Muscle of leg (tissue), 3 donors: ENCODE measurements at regions not wholly inside any gene's neighbourhood (a gene's known extent, or its start where the extent isn't known, plus 50 kb on each side); places are given as distances from the start of the nearest gene placed in this dataset.

Experiments used
- DNase-seq: peaks from one replicate; pipeline ENCODE4 v3.0.0; 2013
- H3K27ac ChIP-seq: one replicate; pipeline ENCODE4 v1.5.1; 2013; ENCODE audit warnings: mild to moderate bottlenecking, low read length, control low read depth
- H3K27me3 ChIP-seq: one replicate; pipeline ENCODE4 v1.6.1; 2013; ENCODE audit warnings: low read length; ENCODE audit not compliant: control insufficient read depth, insufficient read depth
- H3K36me3 ChIP-seq: one replicate; pipeline ENCODE4 v1.6.1; 2013; ENCODE audit warnings: low read length; ENCODE audit not compliant: control insufficient read depth, insufficient read depth
- H3K4me1 ChIP-seq: one replicate; pipeline ENCODE4 v1.6.1; 2013; ENCODE audit warnings: low read length; ENCODE audit not compliant: control insufficient read depth, insufficient read depth
- H3K4me3 ChIP-seq: one replicate; pipeline ENCODE4 v1.5.1; 2013; ENCODE audit warnings: low read length, control low read depth
- H3K9me3 ChIP-seq: replicated peaks from 2 replicates; pipeline ENCODE4 v1.6.1; 2013; ENCODE audit warnings: low read depth, low read length; ENCODE audit not compliant: control insufficient read depth
- WGBS: methylation state at CpG from one replicate; pipeline ENCODE4 v1.1.5; 2013; ENCODE audit warnings: missing lambda C conversion rate; ENCODE audit not compliant: insufficient coverage; 5-methylcytosine and 5-hydroxymethylcytosine counted together

GRCh38 chr10:56082169-56082568, 278.9 kb downstream of the ZWINT start:
- no peaks in the 10 kb centered on the region for H3K9me3 ChIP-seq
- WGBS: no CpG with 5 or more reads among the region's 3 CpGs
- no peak for DNase-seq
- H3K4me1 ChIP-seq: no peaks in the 10 kb centered on the region
- no peak overlapping the region for H3K27ac ChIP-seq
- no peaks in the 10 kb centered on the region for H3K27me3 ChIP-seq
- H3K36me3 ChIP-seq: no peaks in the 10 kb centered on the region
- H3K4me3 ChIP-seq: no peak overlapping the region

DNA sequence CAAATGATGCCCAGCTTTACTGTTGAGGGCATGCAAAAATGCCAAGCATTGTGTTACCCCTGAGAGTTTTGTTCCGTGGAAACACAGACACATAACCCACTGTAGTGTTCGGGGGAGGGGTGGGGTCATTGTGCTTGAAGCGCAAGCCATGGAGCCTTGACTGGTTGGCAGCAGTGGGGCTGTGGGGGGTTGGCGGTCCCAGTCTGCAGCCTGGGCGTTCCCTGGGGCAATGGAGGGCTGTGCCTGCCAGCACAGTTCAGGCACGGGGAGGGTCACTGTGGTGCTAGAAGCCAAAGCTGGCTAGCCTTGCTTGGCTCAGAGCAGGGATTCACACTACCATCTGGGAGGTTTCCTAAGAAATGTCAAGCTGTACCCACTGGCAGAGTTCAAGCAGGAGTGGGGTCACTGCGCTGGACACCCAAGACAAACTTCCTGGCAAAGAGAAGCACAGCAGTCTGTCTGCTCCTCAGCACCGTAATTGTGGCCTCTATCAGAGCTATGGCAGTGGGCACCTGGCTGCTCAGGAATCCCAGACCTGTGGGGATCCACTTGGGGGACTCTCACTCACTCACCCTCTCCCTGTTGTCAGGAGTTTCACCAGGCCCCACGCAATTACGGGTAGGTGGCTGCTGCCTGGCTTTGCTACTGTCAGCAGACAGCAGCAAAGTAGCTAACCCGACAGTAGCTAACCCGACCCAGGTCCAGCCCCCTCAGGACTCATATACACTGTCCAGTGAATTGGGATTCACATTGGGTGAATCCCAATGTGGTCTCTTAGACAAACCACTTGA, 292.4 kb downstream of the ZWINT start:
- no peaks in the 10 kb centered on the region for H3K36me3 ChIP-seq

GRCh38 chr10:56068040-56068439, 293.0 kb downstream of the ZWINT start:
- no peak for DNase-seq
- no peaks in the 10 kb centered on the region for H3K36me3 ChIP-seq
- no peaks in the 10 kb centered on the region for H3K4me1 ChIP-seq
- peaks cover 15% of the 10 kb centered on the region for H3K9me3 ChIP-seq
- 56% methylated on average over 1 of the region's 2 CpGs for WGBS
- no peak overlapping the region for H3K27ac ChIP-seq
- H3K4me3 ChIP-seq: no peak overlapping the region
- H3K27me3 ChIP-seq: no peaks in the 10 kb centered on the region

More for the DNA sequence above, 292.4 kb downstream of the ZWINT start:
- Histone ChIP-seq H3K9me3 (peaks cover 15% of the 10 kb centered on the region), H3K4me1 (no peaks in the 10 kb centered on the region), H3K4me3 (no peak overlapping the region), H3K27ac (no peak overlapping the region), H3K27me3 (no peaks in the 10 kb centered on the region)
- 74% methylated on average over 10 of the region's 12 CpGs for WGBS
- DNase-seq: no peak

DNA sequence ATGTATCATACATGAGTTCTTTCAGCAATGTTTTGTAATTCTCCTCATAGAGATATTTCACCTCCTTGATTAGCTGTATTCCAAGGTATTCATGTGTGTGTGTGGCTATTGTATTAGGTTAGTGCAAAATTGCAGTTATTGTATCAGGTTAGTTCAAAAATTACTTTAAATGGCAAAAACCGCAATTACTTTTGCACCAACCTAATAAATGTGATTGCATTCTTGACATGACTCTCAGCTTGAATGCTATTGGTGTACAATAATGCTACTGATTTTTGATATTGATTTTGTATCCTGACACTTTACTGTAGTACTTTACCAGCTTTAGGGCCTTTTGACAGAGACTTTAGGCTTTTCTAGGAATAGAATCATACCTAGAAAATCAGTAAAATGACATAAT, 297.4 kb downstream of the ZWINT start:
- H3K9me3 ChIP-seq: peaks cover 12% of the 10 kb centered on the region
- no CpG with 5 or more reads among the region's 1 CpG for WGBS
- no peaks in the 10 kb centered on the region for H3K36me3 ChIP-seq
- no peaks in the 10 kb centered on the region for H3K27me3 ChIP-seq
- no peaks in the 10 kb centered on the region for H3K4me1 ChIP-seq
- H3K27ac ChIP-seq: no peak overlapping the region
- H3K4me3 ChIP-seq: no peak overlapping the region
- no peak for DNase-seq

- Histone ChIP-seq H3K4me1 (no peaks in the 10 kb centered on the region), H3K4me3 (no peak overlapping the region), H3K27ac (no peak overlapping the region), H3K36me3 (no peaks in the 10 kb centered on the region), H3K9me3 (peaks cover under 1% of the 10 kb centered on the region), H3K27me3 (no peaks in the 10 kb centered on the region)
- DNase-seq: no peak
- no CpG with 5 or more reads among the region's 2 CpGs for WGBS
Measured at GRCh38 chr10:56057860-56058259, 303.2 kb downstream of the ZWINT start.

DNA sequence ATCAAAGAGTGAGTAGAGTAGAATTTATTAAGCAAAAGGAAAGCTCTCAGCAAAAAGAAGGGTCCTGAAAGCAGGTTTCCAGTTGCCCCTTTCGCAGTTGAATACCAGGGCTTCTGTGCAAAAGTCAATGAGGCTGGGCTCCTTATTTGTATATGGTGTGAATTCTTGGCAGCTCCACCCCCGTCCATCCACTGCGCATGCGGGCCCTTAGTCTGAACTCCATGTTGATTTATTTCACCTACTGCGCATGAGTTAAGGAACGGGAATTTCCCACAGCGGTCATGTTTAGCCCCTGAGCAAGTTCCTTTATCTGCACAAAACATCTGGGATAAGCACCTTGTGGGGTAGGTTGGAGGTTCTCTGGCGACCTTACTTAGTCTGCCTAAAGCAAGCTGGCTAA, 325.6 kb downstream of the ZWINT start:
- no peak for DNase-seq
- Histone ChIP-seq H3K27me3 (no peaks in the 10 kb centered on the region), H3K36me3 (no peaks in the 10 kb centered on the region), H3K4me1 (no peaks in the 10 kb centered on the region), H3K9me3 (no peaks in the 10 kb centered on the region), H3K4me3 (no peak overlapping the region), H3K27ac (no peak overlapping the region)
- WGBS: 92% methylated on average over 1 of the region's 8 CpGs

GRCh38 chr10:56028298-56029132, 332.5 kb downstream of the ZWINT start:
- WGBS: no CpG with 5 or more reads among the region's 5 CpGs
- H3K36me3 ChIP-seq: no peaks in the 10 kb centered on the region
- no peak for DNase-seq
- no peak overlapping the region for H3K4me3 ChIP-seq
- H3K9me3 ChIP-seq: no peaks in the 10 kb centered on the region
- H3K27ac ChIP-seq: no peak overlapping the region
- no peaks in the 10 kb centered on the region for H3K4me1 ChIP-seq
- no peaks in the 10 kb centered on the region for H3K27me3 ChIP-seq

GRCh38 chr10:56012101-56012500, 349.0 kb downstream of the ZWINT start:
- Histone ChIP-seq H3K4me3 (no peak overlapping the region), H3K27ac (no peak overlapping the region), H3K36me3 (no peaks in the 10 kb centered on the region), H3K27me3 (no peaks in the 10 kb centered on the region), H3K9me3 (peaks cover 5% of the 10 kb centered on the region), H3K4me1 (no peaks in the 10 kb centered on the region)
- no peak for DNase-seq

GRCh38 chr10:56003555-56003954, 357.5 kb downstream of the ZWINT start:
- H3K9me3 ChIP-seq: no peaks in the 10 kb centered on the region
- H3K4me1 ChIP-seq: no peaks in the 10 kb centered on the region
- H3K36me3 ChIP-seq: no peaks in the 10 kb centered on the region
- no peak overlapping the region for H3K27ac ChIP-seq
- WGBS: no CpG with 5 or more reads among the region's 2 CpGs
- no peak for DNase-seq
- H3K27me3 ChIP-seq: no peaks in the 10 kb centered on the region
- H3K4me3 ChIP-seq: no peak overlapping the region

DNA sequence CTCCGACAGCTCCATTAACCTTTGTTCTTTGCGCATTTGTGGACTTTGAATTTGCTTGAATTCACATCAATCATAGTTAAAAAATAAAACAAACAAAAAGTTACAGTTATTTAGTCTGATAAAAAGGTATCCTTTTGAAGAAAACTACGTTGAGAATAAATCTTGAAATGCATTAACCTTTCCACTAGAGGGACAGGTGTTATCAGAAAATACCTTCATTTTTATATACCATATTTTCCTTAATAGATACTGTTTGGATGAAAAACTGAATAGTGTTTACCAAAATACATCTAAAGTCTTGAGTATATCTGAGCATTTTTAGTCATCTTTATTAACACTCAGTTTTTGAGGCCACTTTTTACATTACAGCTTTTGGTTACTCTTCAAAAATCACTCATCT, 371.9 kb downstream of the ZWINT start:
- H3K9me3 ChIP-seq: no peaks in the 10 kb centered on the region
- WGBS: no CpG with 5 or more reads among the region's 3 CpGs
- H3K4me1 ChIP-seq: no peaks in the 10 kb centered on the region
- no peaks in the 10 kb centered on the region for H3K27me3 ChIP-seq
- H3K36me3 ChIP-seq: no peaks in the 10 kb centered on the region
- no peak overlapping the region for H3K4me3 ChIP-seq
- DNase-seq: no peak
- no peak overlapping the region for H3K27ac ChIP-seq
